ENCODE measurements at regions not wholly inside any gene's neighbourhood (a gene's known extent, or its start where the extent isn't known, plus 50 kb on each side); places are given as distances from the start of the nearest gene placed in this dataset.

- TF ChIP-seq, protein P1, sequence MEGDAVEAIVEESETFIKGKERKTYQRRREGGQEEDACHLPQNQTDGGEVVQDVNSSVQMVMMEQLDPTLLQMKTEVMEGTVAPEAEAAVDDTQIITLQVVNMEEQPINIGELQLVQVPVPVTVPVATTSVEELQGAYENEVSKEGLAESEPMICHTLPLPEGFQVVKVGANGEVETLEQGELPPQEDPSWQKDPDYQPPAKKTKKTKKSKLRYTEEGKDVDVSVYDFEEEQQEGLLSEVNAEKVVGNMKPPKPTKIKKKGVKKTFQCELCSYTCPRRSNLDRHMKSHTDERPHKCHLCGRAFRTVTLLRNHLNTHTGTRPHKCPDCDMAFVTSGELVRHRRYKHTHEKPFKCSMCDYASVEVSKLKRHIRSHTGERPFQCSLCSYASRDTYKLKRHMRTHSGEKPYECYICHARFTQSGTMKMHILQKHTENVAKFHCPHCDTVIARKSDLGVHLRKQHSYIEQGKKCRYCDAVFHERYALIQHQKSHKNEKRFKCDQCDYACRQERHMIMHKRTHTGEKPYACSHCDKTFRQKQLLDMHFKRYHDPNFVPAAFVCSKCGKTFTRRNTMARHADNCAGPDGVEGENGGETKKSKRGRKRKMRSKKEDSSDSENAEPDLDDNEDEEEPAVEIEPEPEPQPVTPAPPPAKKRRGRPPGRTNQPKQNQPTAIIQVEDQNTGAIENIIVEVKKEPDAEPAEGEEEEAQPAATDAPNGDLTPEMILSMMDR (IDR thresholded peaks at IDR 0.05), result no peak
- H3K9me3 ChIP-seq, result no peaks in the 10 kb centered on the region
- no peak overlapping the region for H3K4me3 ChIP-seq
- no peaks in the 10 kb centered on the region for H3K36me3 ChIP-seq
- H3K4me1 ChIP-seq, result no peaks in the 10 kb centered on the region
- no peak for DNase-seq
- intact Hi-C loops (cut with DNase I), result no loop called here
- no peak for ATAC-seq
- no peaks in the 10 kb centered on the region for H3K27me3 ChIP-seq
- H3K27ac ChIP-seq, result no peak overlapping the region
Observed at GRCh38 chr2:180677930-180678624, 302.3 kb upstream of the UBE2E3 start.

GRCh38 chr2:180677200-180677599 lies 303.2 kb upstream of the UBE2E3 start:
- ATAC-seq, result no peak
- H3K4me1 ChIP-seq, result no peaks in the 10 kb centered on the region
- no peak for DNase-seq
- H3K27me3 ChIP-seq, result no peaks in the 10 kb centered on the region
- no peaks in the 10 kb centered on the region for H3K9me3 ChIP-seq
- H3K4me3 ChIP-seq, result no peak overlapping the region
- intact Hi-C loops (cut with DNase I), result no loop called here
- no peaks in the 10 kb centered on the region for H3K36me3 ChIP-seq
- TF ChIP-seq, protein P1 (IDR thresholded peaks at IDR 0.05), result no peak
- H3K27ac ChIP-seq, result no peak overlapping the region

- H3K4me1 ChIP-seq, result no peaks in the 10 kb centered on the region
- TF ChIP-seq, protein P1 (IDR thresholded peaks at IDR 0.05), result no peak
- H3K36me3 ChIP-seq, result no peaks in the 10 kb centered on the region
- no peak overlapping the region for H3K4me3 ChIP-seq
- H3K27me3 ChIP-seq, result no peaks in the 10 kb centered on the region
- intact Hi-C loops (cut with DNase I), result no loop called here
- H3K27ac ChIP-seq, result no peak overlapping the region
- DNase-seq (no peak), ATAC-seq (no peak)
- H3K9me3 ChIP-seq, result no peaks in the 10 kb centered on the region
Observed at GRCh38 chr2:180676520-180677025, 303.8 kb upstream of the UBE2E3 start.

DNA sequence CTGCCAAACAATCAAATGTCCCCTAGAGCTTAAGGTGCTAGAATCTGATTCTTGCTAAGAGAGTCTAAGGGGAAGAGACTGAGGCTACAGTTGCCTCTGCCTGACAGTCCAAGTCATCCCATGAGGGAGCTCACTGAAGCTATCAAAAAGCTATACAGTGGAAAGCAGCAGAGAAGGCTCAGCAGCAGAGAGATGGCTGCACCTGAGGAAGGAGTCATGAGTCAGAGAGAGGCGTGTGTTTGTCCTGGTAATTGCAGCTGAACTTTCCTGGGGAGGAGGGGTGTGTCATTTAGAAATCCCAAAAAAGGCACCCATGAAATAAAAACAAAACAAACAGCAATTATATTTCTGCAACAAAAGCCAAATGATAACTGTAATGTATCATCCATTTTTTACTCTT lies 305.2 kb upstream of the UBE2E3 start:
- ATAC-seq (no peak), DNase-seq (no peak)
- no peaks in the 10 kb centered on the region for H3K27me3 ChIP-seq
- no peak overlapping the region for H3K27ac ChIP-seq
- TF ChIP-seq, protein P1 (IDR thresholded peaks at IDR 0.05), result no peak
- no peaks in the 10 kb centered on the region for H3K4me1 ChIP-seq
- no peaks in the 10 kb centered on the region for H3K9me3 ChIP-seq
- no peaks in the 10 kb centered on the region for H3K36me3 ChIP-seq
- intact Hi-C loops (cut with DNase I), result no loop called here
- no peak overlapping the region for H3K4me3 ChIP-seq

- TF ChIP-seq, protein P1 (IDR thresholded peaks at IDR 0.05), result no peak
- Histone ChIP-seq H3K36me3 (no peaks in the 10 kb centered on the region), H3K27ac (no peak overlapping the region), H3K4me3 (no peak overlapping the region), H3K27me3 (no peaks in the 10 kb centered on the region), H3K4me1 (no peaks in the 10 kb centered on the region), H3K9me3 (no peaks in the 10 kb centered on the region)
- DNase-seq, result no peak
- intact Hi-C loops (cut with DNase I), result no loop called here
- ATAC-seq, result no peak
Observed at GRCh38 chr2:180672377-180672776, 308.0 kb upstream of the UBE2E3 start.
